GM10248 (cell line): ENCODE measurements at regions not wholly inside any gene's neighbourhood (a gene's known extent, or its start where the extent isn't known, plus 50 kb on each side); places are given as distances from the start of the nearest gene placed in this dataset.
"Not testable (repeated sequence)": the region's sequence is repeated elsewhere in the genome, so short reads cannot be mapped to it uniquely, and the experiment has no call there.

Source experiments
- CTCF ChIA-PET: fragments of 300-600 bp; sonication (Branson Sonifier 250); formaldehyde crosslinking; extraction: SDS; loops from one replicate; lab custom pipeline; 2021; ENCODE audit warnings: antibody characterized with exemption; lab: Yijun Ruan, JAX
- POLR2A ChIA-PET: fragments of 350-650 bp; sonication (Branson Sonifier 250); formaldehyde crosslinking; extraction: SDS; loops from one replicate; lab custom pipeline; 2020; ENCODE audit warnings: antibody characterized with exemption; lab: Yijun Ruan, JAX
- DNase-seq: peaks from one replicate; pipeline ENCODE4 v3.0.0; 2012; ENCODE audit errors: extremely low spot score
- TF ChIP-seq, protein P1 (sequence below): IDR thresholded peaks from 2 replicates; pipeline ENCODE4 v1.5.1; 2012; ENCODE audit warnings: mild to moderate bottlenecking, low read depth; ENCODE audit errors: extremely low read depth, missing control alignments, control extremely low read depth

DNA sequence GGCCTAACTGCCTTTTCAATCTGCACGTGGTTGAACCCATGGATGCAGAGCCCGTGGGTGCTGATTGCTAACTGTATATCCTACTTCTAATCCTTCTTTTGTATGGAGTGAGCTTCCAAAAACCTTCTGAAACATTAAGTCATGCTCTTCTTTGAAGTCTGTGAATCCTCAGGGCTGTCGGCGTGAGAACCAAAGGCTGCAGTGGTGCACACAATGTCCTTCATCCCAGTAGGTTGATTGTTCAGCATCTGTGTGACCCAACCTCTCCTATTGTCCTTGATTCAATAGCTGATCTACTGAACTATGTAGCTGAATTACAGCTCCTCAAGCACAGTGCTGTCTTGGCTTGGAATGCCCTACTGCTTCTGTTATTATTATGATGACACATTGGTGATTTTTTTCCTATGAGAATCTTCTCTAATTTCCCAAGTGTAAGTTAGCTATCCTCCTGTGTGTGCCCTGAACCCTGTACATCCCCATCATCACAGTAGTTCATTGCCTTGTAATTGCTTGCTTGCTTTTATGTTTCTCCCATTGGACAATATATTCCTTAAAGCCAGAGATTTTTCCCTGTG, 294.6 kb downstream of the TRIML1 start:
- CTCF ChIA-PET: interaction anchor here (1.0 kb wide), 1 partner anchor 157 kb away, joined by 3 read pairs; no protein-coding TSS in a partner anchor
- TF ChIP-seq, protein P1, sequence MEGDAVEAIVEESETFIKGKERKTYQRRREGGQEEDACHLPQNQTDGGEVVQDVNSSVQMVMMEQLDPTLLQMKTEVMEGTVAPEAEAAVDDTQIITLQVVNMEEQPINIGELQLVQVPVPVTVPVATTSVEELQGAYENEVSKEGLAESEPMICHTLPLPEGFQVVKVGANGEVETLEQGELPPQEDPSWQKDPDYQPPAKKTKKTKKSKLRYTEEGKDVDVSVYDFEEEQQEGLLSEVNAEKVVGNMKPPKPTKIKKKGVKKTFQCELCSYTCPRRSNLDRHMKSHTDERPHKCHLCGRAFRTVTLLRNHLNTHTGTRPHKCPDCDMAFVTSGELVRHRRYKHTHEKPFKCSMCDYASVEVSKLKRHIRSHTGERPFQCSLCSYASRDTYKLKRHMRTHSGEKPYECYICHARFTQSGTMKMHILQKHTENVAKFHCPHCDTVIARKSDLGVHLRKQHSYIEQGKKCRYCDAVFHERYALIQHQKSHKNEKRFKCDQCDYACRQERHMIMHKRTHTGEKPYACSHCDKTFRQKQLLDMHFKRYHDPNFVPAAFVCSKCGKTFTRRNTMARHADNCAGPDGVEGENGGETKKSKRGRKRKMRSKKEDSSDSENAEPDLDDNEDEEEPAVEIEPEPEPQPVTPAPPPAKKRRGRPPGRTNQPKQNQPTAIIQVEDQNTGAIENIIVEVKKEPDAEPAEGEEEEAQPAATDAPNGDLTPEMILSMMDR: no peak
- DNase-seq: no peak
- POLR2A ChIA-PET: no interaction called here

DNA sequence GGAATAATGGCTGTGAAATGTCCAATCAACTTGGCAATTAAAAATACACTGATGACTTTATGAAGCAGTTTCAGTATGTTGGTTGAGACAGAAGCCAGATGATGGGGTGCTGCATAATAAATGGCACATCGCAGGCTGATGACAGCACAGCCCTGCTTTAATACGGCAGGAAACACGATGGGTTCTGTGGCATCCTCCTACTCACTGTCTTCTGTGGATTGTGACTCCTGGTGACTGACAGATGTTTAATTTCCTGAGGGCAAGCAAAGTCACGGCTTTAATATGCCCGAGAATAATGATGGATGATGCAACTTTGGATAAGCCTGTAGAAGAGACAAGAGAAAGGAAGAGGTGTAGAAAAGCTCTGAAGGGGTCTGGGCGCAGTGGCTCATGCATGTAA, 295.4 kb downstream of the TRIML1 start:
- CTCF ChIA-PET: no interaction called here
- DNase-seq: no peak
- TF ChIP-seq, protein P1: no peak
- POLR2A ChIA-PET: no interaction called here

DNA sequence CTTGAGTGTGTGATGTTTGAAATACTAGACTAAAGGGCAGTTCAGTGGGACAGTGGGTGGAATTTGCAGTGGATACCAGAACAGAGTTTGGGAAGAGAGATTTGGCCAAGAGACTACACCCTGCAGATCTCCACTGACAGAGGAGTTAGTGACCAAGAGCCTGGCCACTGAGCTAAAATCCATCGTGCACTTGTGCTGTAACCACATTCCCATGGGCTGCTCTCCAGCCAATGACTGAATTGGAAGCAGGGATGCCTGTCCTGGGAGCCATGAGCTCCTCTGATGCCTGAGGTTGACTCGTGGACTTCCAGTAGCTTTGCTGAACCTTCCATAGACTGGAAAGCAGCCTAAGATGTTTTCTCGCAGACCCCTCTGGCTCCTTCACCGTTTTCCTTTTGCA, 296.1 kb downstream of the TRIML1 start:
- ChIA-PET CTCF (no interaction called here), POLR2A (no interaction called here)
- no peak for DNase-seq
- TF ChIP-seq, protein P1: no peak

DNA sequence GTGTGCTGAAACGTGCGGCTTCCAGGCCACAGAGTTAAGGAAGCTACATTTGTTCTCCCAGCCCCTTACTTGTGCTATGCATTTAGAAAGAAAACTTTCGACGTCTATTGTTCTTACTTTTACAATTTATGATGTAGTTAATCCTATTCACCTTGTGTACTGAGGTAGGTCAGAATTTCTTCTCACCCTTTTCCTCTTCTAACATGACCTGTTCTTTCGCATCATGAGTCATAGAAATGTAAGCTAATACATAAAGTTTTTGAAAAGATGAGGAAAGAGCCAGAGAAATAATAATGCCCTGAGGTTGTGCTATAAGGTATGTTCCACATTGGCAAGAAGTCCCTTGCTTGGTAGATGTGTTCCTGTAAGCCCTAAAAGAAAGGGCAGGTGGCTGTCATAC, 298.3 kb downstream of the TRIML1 start:
- TF ChIP-seq, protein P1: no peak
- DNase-seq: no peak

DNA sequence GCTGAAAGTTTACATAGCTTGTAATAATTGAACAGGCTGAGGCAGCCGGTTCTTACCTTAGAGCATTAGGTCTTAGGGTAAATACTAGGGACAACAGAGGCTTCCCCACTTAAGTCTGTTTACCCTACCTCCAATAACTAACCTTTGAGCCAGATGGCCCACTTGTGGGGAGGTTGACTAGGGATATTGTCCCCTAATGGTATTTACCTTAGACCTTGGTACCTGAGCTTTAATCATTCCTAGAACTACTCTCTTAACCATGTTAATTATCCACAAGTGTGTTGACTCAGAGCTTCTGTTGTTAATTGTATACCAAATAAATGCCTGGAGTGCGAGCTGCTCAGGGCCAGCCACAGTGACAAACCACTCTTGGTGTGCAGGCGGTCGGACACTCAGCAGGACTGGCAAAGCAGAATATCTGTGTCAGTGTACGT, 299.2 kb downstream of the TRIML1 start:
- POLR2A ChIA-PET, DNase-seq, CTCF ChIA-PET: not testable (repeated sequence)

More for the DNA sequence above, 298.3 kb downstream of the TRIML1 start:
- ChIA-PET CTCF (no interaction called here), POLR2A (no interaction called here)

DNA sequence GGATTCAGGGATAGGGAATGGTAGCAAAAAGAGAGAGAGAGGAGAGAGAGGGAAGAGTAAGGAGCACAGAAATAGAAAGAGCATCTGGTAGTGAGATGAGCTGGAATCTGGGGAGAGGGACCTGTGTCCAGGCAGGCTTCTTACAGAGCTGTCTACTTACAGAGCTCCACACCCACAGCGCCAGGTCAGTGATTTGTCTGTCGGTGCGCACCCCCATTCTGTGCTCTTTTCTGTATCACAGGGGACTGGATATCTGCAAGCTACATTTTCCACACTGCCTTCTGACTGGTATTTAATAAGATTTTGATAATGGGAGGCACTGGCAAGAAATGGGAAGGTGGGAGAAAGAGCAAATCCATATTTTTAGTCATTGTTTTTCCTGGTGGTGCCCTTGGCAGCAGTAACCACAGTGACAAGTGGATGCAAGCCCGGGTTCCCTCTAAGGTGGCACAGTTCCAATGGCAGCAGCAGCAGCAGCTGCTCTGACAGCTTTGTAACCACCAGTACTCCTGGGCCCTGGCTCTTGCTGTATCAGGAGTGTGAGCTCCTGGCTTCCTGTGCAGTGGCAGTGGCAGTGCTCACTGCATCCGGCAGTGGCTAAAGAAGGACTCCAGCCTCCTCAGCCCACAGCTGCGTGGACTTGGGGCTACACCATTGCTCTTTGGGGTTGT, 300.5 kb downstream of the TRIML1 start:
- TF ChIP-seq, protein P1: no peak
- ChIA-PET POLR2A (no interaction called here), CTCF (no interaction called here)
- no peak for DNase-seq

DNA sequence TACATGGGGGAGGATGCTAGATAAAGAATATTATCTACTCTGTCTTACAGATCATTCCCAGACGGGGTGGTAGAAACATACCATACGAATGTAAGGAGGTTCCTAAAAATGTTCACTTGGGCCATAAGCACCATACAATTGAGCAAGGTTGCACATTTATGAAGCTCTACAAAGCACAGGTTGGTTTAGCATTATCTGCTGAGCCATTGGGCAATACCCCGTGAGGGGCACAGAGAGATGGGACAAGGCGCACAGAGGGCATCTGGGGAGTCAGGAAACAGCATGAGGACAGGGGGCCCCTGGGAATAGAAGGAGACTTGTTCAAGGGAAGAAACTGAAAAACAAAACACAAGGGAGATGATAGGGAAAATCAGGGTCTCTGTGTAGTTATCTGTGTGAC, 305.3 kb downstream of the TRIML1 start:
- TF ChIP-seq, protein P1: no peak
- DNase-seq: no peak
- CTCF ChIA-PET: no interaction called here
- POLR2A ChIA-PET: no interaction called here

DNA sequence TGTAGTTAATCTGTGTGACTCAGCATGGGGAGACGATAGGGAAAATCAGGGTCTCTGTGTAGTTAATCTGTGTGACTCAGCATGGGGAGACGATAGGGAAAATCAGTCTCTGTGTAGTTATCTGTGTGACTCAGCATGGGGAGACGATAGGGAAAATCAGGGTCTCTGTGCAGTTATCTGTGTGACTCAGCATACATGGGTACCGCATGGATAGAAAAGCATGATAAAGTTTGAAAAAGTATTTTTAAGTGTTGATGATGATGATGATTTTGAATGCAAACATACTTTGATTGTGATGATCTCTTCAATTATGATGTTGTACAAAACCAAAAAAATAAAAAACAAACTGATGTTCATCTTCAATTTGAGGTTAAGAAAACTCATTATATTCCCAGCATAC, 309.8 kb downstream of the TRIML1 start:
- DNase-seq, CTCF ChIA-PET, POLR2A ChIA-PET: not testable (repeated sequence)
